K562 (cell line): ENCODE measurements at regions not wholly inside any gene's neighbourhood (a gene's known extent, or its start where the extent isn't known, plus 50 kb on each side); places are given as distances from the start of the nearest gene placed in this dataset.

Experiments
- ATAC-seq: fragments of 200-7000 bp; cut with Tn5 transposase; 3 replicates; pipeline ENCODE4 v1.9.1; 2020; ENCODE audit warnings: moderate library complexity
- BruUV-seq: library from RNA; stranded (reverse); fragments of 400-500 nt; replicated peaks from 2 replicates; lab custom pipeline; 2021; lab: Mats Ljungman, UMichigan
- CTCF ChIA-PET: fragments of 300-600 bp; formaldehyde crosslinking; extraction: SDS; loops from one replicate; lab custom pipeline; 2021; ENCODE audit warnings: low intra/inter-chr PET ratio; lab: Yijun Ruan, JAX
- POLR2A ChIA-PET: fragments of 300-600, 350-650 bp; sonication (Branson Sonifier 250); formaldehyde crosslinking; extraction: SDS; loops from one replicate; lab custom pipeline; 2021; ENCODE audit warnings: antibody characterized with exemption, inconsistent platforms; lab: Yijun Ruan, JAX
- DNase-seq, 4 experiments: peaks; one replicate each; pipeline versions ENCODE4 v3.0.0 to v3.0.0-alpha.2; 2011 to 2018; ENCODE audit warnings: low spot score in 3 of 4, mixed read lengths in 3 of 4; ENCODE audit errors: extremely low read depth in 1 of 4
- FAIRE-seq: peaks from 2 replicates; lab custom pipeline; 2011; peaks lifted over from hg19 to GRCh38; lab: Jason Lieb, UNC
- H2AFZ ChIP-seq: 2 replicates; pipeline ENCODE4 v1.6.0; 2011; ENCODE audit warnings: low read depth, low read length, control low read depth, inconsistent platforms
- H3K27ac ChIP-seq: fragments of 200-600 bp; 3 replicates; pipeline ENCODE4 v1.8.0; 2011; ENCODE audit warnings: low read depth, mild to moderate bottlenecking, control low read depth, inconsistent platforms, low read length, moderate library complexity, mixed read lengths; ENCODE audit errors: extremely low read depth
- H3K27me3 ChIP-seq, 2 experiments: fragments of 300-600 bp in 1 of 2; 2 replicates in 1 of 2; 3 replicates in 1 of 2; pipeline versions ENCODE4 v1.6.0 to v1.8.0; 2011; ENCODE audit warnings: inconsistent platforms in 2 of 2, low read length in 2 of 2, mild to moderate bottlenecking in 1 of 2, mixed read lengths in 1 of 2, moderate library complexity in 1 of 2; ENCODE audit not compliant: control insufficient read depth in 2 of 2, insufficient read depth in 2 of 2
- H3K36me3 ChIP-seq: fragments of 300-600 bp; 3 replicates; pipeline ENCODE4 v1.8.0; 2011; ENCODE audit warnings: mild to moderate bottlenecking, low read length, inconsistent platforms; ENCODE audit not compliant: control insufficient read depth, insufficient read depth
- H3K4me1 ChIP-seq, 2 experiments: fragments of 200-600 bp in 1 of 2; replicated peaks in 1 of 2; 2 replicates in 1 of 2; 3 replicates in 1 of 2; pipeline versions ENCODE4 v1.5.1 to v1.8.0; 2011; ENCODE audit warnings: inconsistent platforms in 2 of 2, low read length in 2 of 2, mild to moderate bottlenecking in 1 of 2, mixed read lengths in 1 of 2, moderate library complexity in 1 of 2; ENCODE audit not compliant: control insufficient read depth in 2 of 2, insufficient read depth in 2 of 2
- H3K4me2 ChIP-seq: 2 replicates; pipeline ENCODE4 v1.6.1; 2011; ENCODE audit warnings: low read length, control low read depth, inconsistent platforms, mixed read lengths; ENCODE audit not compliant: insufficient read depth
- H3K4me3 ChIP-seq: fragments of 200-600 bp; sonication (generic), shearing (Covaris generic); 2 replicates; pipeline ENCODE4 v1.5.1; 2016; ENCODE audit warnings: control low read depth, inconsistent platforms
- H3K79me2 ChIP-seq: fragments of 200-600 bp; 3 replicates; pipeline ENCODE4 v1.8.0; 2011; ENCODE audit warnings: low read length, inconsistent platforms; ENCODE audit not compliant: control insufficient read depth, insufficient read depth
- H3K9ac ChIP-seq, 2 experiments: 2 replicates each; pipeline versions ENCODE4 v1.6.0 to v1.6.1; 2011; ENCODE audit warnings: low read depth in 2 of 2, low read length in 2 of 2, control low read depth in 1 of 2, inconsistent platforms in 1 of 2, mild to moderate bottlenecking in 1 of 2, mixed read lengths in 1 of 2; ENCODE audit not compliant: insufficient read depth in 1 of 2
- H3K9me1 ChIP-seq: one replicate; pipeline ENCODE4 v1.6.0; 2011; ENCODE audit warnings: inconsistent platforms, mild to moderate bottlenecking, low read length, moderate library complexity; ENCODE audit not compliant: control insufficient read depth, insufficient read depth
- H3K9me3 ChIP-seq: replicated peaks from 2 replicates; pipeline ENCODE4 v1.5.1; 2011; ENCODE audit warnings: low read depth, low read length, inconsistent platforms; ENCODE audit not compliant: control insufficient read depth, insufficient read depth
- H4K20me1 ChIP-seq: replicated peaks from 2 replicates; pipeline ENCODE4 v1.6.1; 2011; ENCODE audit warnings: low read length, inconsistent platforms, mixed read lengths; ENCODE audit not compliant: control insufficient read depth, insufficient read depth
- ETV1 ChIP-seq: fragments of 450-650 bp; conservative IDR thresholded peaks from 2 replicates; pipeline ENCODE4 v1.6.1; 2016; ENCODE audit warnings: missing genetic modification characterization, control low read depth, low read depth, missing compliant biosample characterization
- LEF1 ChIP-seq: fragments of 450-650 bp; IDR thresholded peaks from 2 replicates; pipeline ENCODE4 v1.6.1; 2016; ENCODE audit warnings: mild to moderate bottlenecking
- NCOR1 ChIP-seq: fragments of 450-650 bp; IDR thresholded peaks from 2 replicates; pipeline ENCODE4 v1.6.1; 2016; ENCODE audit warnings: mild to moderate bottlenecking, moderate library complexity
- OTX1 ChIP-seq: fragments of 450-650 bp; formaldehyde crosslinking; IDR thresholded peaks from 2 replicates; pipeline ENCODE4 v1.4.0; 2022; ENCODE audit warnings: mild to moderate bottlenecking
- PHTF2 ChIP-seq: fragments of 250-450 bp; sonication (Bioruptor Pico); IDR thresholded peaks from 2 replicates; pipeline ENCODE4 v1.5.0; 2021; ENCODE audit warnings: mild to moderate bottlenecking
- SRF ChIP-seq, 2 experiments: fragments of 250-450, 450-650 bp in 1 of 2; sonication (Bioruptor Pico) in 1 of 2; sonication (generic) in 1 of 2; formaldehyde crosslinking; IDR thresholded peaks; 2 replicates each; pipeline versions ENCODE4 v1.5.0 to v1.5.1; 2020 to 2022; ENCODE audit warnings: mild to moderate bottlenecking in 1 of 2, missing genetic modification reagents in 1 of 2
- ZBTB1 ChIP-seq: sonication (generic); formaldehyde crosslinking; IDR thresholded peaks from 2 replicates; pipeline ENCODE4 v1.8.1; 2023; ENCODE audit warnings: missing genetic modification reagents, low read depth, mild to moderate bottlenecking, borderline replicate concordance
- ZNF217 ChIP-seq: sonication (generic); formaldehyde crosslinking; IDR thresholded peaks from 2 replicates; pipeline ENCODE4 v1.8.0; 2022; ENCODE audit warnings: mild to moderate bottlenecking, missing genetic modification reagents
- ZNF354B ChIP-seq: fragments of 250-450 bp; sonication (Bioruptor Pico); IDR thresholded peaks from 2 replicates; pipeline ENCODE4 v1.4.0; 2020
- ZNF830 ChIP-seq: fragments of 250-450 bp; sonication (Bioruptor Pico); IDR thresholded peaks from 2 replicates; pipeline ENCODE4 v1.5.0; 2021; ENCODE audit warnings: mild to moderate bottlenecking
- whole genome bisulfite sequencing: fragments of 100-300 bp; shearing (Covaris generic); methylation state at CpG from one replicate; pipeline ENCODE4 v1.1.6; 2016; ENCODE audit warnings: low coverage, mixed read lengths; ENCODE audit not compliant: insufficient coverage; ENCODE audit errors: missing lambda C conversion rate; 5-methylcytosine and 5-hydroxymethylcytosine counted together
- in situ Hi-C: fragments of 300-500 bp; cut with MboI; formaldehyde crosslinking; loops from 4 replicates; pipeline ENCODE4 v1.15.0; 2018; ENCODE audit warnings: inconsistent platforms, mixed read lengths
- intact Hi-C: fragments of 100-400 bp; cut with micrococcal nuclease; formaldehyde crosslinking; loops from 2 replicates; pipeline ENCODE4 v1.14.2; 2022
- TF ChIP-seq, protein P1 (sequence below): IDR thresholded peaks from 2 replicates; pipeline ENCODE4 v1.6.1; 2014; ENCODE audit warnings: antibody characterized with exemption
- TF ChIP-seq, protein P2 (sequence below): fragments of 250-450 bp; sonication (Bioruptor Pico); IDR thresholded peaks from 2 replicates; pipeline ENCODE4 v1.5.0; 2021; ENCODE audit warnings: mild to moderate bottlenecking, borderline replicate concordance
- TF ChIP-seq, protein P3 (sequence below): fragments of 250-450 bp; sonication (Bioruptor Pico); IDR thresholded peaks from 2 replicates; pipeline ENCODE4 v1.5.0; 2020; ENCODE audit warnings: mild to moderate bottlenecking
- TF ChIP-seq, protein P4 (sequence below): fragments of 200-400 bp; formaldehyde crosslinking; IDR thresholded peaks from 2 replicates; pipeline ENCODE4 v1.6.1; 2017; ENCODE audit warnings: mild to moderate bottlenecking, low read depth, low read length, moderate library complexity

DNA sequence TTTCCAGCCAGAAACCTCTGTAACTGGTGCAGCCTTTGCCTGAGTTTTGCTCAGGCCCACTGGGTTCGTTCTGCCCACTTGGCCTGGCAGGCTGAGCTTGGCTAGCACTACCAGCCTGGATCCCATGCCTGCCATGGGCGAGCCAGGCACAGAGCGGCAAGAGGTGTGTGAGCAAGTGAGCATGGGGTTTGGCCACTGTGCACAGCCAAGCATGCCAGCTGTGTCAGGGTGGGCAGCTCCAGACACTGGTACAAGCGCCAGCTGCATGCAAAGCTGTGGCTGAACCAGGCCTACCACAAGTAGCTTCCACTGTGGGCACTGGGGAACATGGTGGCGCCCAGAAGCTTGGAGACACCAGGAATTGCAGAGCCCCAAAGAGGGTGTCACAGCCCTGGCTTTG is 56.3 kb upstream of the LDAH start:
- H2AFZ ChIP-seq = no peak overlapping the region
- no peak for ATAC-seq
- no TSS peak for BruUV-seq
- in situ Hi-C loops = no loop called here
- DNase-seq = no peak
- no peak overlapping the region for H3K27ac ChIP-seq
- no peak overlapping the region for H3K9ac ChIP-seq
- no peaks in the 10 kb centered on the region for H3K9me3 ChIP-seq
- no peak for FAIRE-seq
- H4K20me1 ChIP-seq = no peaks in the 10 kb centered on the region
- H3K4me2 ChIP-seq = no peak overlapping the region
- WGBS = 0% methylated on average over 5 of the region's 5 CpGs
- H3K4me3 ChIP-seq = no peak overlapping the region
- intact Hi-C loops = no loop called here
- ChIA-PET CTCF (no interaction called here), POLR2A (no interaction called here)
- H3K36me3 ChIP-seq = no peaks in the 10 kb centered on the region
- no peaks in the 10 kb centered on the region for H3K9me1 ChIP-seq
- H3K4me1 ChIP-seq = peaks cover 0 to 4% of the 10 kb centered on the region in 2 experiments; a peak in 1 of 5 replicates
- no peaks in the 10 kb centered on the region for H3K79me2 ChIP-seq
- no peaks in the 10 kb centered on the region for H3K27me3 ChIP-seq
- TF ChIP-seq ZBTB1 (CRISPR knock-in tag) = no peak
- TF ChIP-seq ZNF830 (CRISPR knock-in tag) = no peak
- no peak for TF ChIP-seq ZNF354B
- no peak for TF ChIP-seq NCOR1
- TF ChIP-seq, protein P1, sequence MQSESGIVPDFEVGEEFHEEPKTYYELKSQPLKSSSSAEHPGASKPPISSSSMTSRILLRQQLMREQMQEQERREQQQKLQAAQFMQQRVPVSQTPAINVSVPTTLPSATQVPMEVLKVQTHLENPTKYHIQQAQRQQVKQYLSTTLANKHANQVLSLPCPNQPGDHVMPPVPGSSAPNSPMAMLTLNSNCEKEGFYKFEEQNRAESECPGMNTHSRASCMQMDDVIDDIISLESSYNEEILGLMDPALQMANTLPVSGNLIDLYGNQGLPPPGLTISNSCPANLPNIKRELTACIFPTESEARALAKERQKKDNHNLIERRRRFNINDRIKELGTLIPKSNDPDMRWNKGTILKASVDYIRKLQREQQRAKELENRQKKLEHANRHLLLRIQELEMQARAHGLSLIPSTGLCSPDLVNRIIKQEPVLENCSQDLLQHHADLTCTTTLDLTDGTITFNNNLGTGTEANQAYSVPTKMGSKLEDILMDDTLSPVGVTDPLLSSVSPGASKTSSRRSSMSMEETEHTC = no peak
- no peak for TF ChIP-seq ZNF217
- TF ChIP-seq LEF1 = no peak
- no peak for TF ChIP-seq ETV1 (tag)
- TF ChIP-seq, protein P2, sequence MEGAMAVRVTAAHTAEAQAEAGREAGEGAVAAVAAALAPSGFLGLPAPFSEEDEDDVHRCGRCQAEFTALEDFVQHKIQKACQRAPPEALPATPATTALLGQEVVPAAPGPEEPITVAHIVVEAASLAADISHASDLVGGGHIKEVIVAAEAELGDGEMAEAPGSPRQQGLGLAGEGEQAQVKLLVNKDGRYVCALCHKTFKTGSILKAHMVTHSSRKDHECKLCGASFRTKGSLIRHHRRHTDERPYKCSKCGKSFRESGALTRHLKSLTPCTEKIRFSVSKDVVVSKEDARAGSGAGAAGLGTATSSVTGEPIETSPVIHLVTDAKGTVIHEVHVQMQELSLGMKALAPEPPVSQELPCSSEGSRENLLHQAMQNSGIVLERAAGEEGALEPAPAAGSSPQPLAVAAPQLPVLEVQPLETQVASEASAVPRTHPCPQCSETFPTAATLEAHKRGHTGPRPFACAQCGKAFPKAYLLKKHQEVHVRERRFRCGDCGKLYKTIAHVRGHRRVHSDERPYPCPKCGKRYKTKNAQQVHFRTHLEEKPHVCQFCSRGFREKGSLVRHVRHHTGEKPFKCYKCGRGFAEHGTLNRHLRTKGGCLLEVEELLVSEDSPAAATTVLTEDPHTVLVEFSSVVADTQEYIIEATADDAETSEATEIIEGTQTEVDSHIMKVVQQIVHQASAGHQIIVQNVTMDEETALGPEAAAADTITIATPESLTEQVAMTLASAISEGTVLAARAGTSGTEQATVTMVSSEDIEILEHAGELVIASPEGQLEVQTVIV = no peak
- no peak for TF ChIP-seq OTX1 (CRISPR knock-in tag)
- TF ChIP-seq SRF (CRISPR knock-in tag; IDR thresholded peaks at IDR 0.05) = no peak
- TF ChIP-seq, protein P3, sequence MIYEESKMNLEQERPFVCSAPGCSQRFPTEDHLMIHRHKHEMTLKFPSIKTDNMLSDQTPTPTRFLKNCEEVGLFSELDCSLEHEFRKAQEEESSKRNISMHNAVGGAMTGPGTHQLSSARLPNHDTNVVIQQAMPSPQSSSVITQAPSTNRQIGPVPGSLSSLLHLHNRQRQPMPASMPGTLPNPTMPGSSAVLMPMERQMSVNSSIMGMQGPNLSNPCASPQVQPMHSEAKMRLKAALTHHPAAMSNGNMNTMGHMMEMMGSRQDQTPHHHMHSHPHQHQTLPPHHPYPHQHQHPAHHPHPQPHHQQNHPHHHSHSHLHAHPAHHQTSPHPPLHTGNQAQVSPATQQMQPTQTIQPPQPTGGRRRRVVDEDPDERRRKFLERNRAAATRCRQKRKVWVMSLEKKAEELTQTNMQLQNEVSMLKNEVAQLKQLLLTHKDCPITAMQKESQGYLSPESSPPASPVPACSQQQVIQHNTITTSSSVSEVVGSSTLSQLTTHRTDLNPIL (CRISPR knock-in tag) = no peak
- no peak for TF ChIP-seq PHTF2
- TF ChIP-seq, protein P4, sequence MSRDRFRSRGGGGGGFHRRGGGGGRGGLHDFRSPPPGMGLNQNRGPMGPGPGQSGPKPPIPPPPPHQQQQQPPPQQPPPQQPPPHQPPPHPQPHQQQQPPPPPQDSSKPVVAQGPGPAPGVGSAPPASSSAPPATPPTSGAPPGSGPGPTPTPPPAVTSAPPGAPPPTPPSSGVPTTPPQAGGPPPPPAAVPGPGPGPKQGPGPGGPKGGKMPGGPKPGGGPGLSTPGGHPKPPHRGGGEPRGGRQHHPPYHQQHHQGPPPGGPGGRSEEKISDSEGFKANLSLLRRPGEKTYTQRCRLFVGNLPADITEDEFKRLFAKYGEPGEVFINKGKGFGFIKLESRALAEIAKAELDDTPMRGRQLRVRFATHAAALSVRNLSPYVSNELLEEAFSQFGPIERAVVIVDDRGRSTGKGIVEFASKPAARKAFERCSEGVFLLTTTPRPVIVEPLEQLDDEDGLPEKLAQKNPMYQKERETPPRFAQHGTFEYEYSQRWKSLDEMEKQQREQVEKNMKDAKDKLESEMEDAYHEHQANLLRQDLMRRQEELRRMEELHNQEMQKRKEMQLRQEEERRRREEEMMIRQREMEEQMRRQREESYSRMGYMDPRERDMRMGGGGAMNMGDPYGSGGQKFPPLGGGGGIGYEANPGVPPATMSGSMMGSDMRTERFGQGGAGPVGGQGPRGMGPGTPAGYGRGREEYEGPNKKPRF = no peak
